GM04503 (cell line): ENCODE measurements at regions not wholly inside any gene's neighbourhood (a gene's known extent, or its start where the extent isn't known, plus 50 kb on each side); places are given as distances from the start of the nearest gene placed in this dataset.

Experiments
- DNase-seq: peaks from one replicate; pipeline ENCODE4 v3.0.0-alpha.2; 2012; ENCODE audit warnings: low read depth

GRCh38 chr10:10658172-10658785, 359.4 kb upstream of the CELF2 start:
- no peak for DNase-seq

GRCh38 chr10:10660054-10660453, 357.6 kb upstream of the CELF2 start:
- no peak for DNase-seq

- no peak for DNase-seq
Measured at GRCh38 chr10:10661176-10661575, 356.5 kb upstream of the CELF2 start.

- no peak for DNase-seq
Measured at GRCh38 chr10:10662716-10663408, 354.8 kb upstream of the CELF2 start.

- no peak for DNase-seq
Measured at GRCh38 chr10:10663622-10664021, 354.1 kb upstream of the CELF2 start.

GRCh38 chr10:10665750-10666149, 351.9 kb upstream of the CELF2 start:
- DNase-seq: no peak

- no peak for DNase-seq
Measured at GRCh38 chr10:10667466-10667865, 350.2 kb upstream of the CELF2 start.

- no peak for DNase-seq
Measured at GRCh38 chr10:10676972-10677371, 340.7 kb upstream of the CELF2 start.

GRCh38 chr10:10677479-10677878, 340.2 kb upstream of the CELF2 start:
- no peak for DNase-seq

GRCh38 chr10:10680496-10680895, 337.2 kb upstream of the CELF2 start:
- no peak for DNase-seq

GRCh38 chr10:10684972-10685371, 332.7 kb upstream of the CELF2 start:
- no peak for DNase-seq

- DNase-seq: no peak
Measured at GRCh38 chr10:10685566-10685965, 332.1 kb upstream of the CELF2 start.

GRCh38 chr10:10687751-10688150, 329.9 kb upstream of the CELF2 start:
- DNase-seq: no peak

- DNase-seq: no peak
Measured at GRCh38 chr10:10699427-10699826, 318.2 kb upstream of the CELF2 start.

GRCh38 chr10:10701084-10701611, 316.5 kb upstream of the CELF2 start:
- no peak for DNase-seq

- DNase-seq: no peak
Measured at GRCh38 chr10:10702211-10702610, 315.5 kb upstream of the CELF2 start.

GRCh38 chr10:10703382-10703781, 314.3 kb upstream of the CELF2 start:
- DNase-seq: no peak

- DNase-seq: no peak
Measured at GRCh38 chr10:10712155-10712704, 305.4 kb upstream of the CELF2 start.

GRCh38 chr10:10714327-10714726, 303.3 kb upstream of the CELF2 start:
- no peak for DNase-seq

- no peak for DNase-seq
Measured at GRCh38 chr10:10716972-10717371, 300.7 kb upstream of the CELF2 start.

GRCh38 chr10:10722422-10722821, 295.2 kb upstream of the CELF2 start:
- DNase-seq: no peak

GRCh38 chr10:10725196-10725595, 292.5 kb upstream of the CELF2 start:
- DNase-seq: no peak

GRCh38 chr10:10726101-10726500, 291.6 kb upstream of the CELF2 start:
- DNase-seq: no peak
